ENCODE measurements at regions not wholly inside any gene's neighbourhood (a gene's known extent, or its start where the extent isn't known, plus 50 kb on each side); places are given as distances from the start of the nearest gene placed in this dataset.

- no peak for DNase-seq (ENCODE audit: low spot score)
Observed at GRCh38 chr5:5046680-5047502, 93.2 kb upstream of the ADAMTS16 start.

DNA sequence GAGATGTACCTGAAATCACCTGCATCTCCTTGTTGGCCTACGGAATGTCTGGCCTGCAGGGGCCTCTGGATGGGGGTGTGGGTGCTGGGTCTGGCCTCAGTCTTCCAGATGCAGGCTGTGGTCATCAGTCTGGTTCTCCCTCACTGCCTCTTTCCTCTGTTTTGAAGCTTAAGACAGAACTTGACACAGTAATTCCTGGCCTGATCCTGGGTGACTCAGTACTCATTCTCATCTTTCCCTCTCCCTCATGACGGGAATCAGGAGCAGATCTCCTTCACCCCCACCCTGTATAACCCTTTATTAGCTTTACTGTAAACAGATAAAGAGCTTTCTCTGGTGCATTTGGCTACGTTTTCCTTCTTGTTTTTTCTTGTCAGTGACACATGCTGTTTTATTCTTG is 89.3 kb upstream of the ADAMTS16 start:
- no peak for DNase-seq (ENCODE audit: low spot score)

GRCh38 chr5:5055712-5056111 is 84.4 kb upstream of the ADAMTS16 start:
- DNase-seq (ENCODE audit: low spot score): no peak

DNA sequence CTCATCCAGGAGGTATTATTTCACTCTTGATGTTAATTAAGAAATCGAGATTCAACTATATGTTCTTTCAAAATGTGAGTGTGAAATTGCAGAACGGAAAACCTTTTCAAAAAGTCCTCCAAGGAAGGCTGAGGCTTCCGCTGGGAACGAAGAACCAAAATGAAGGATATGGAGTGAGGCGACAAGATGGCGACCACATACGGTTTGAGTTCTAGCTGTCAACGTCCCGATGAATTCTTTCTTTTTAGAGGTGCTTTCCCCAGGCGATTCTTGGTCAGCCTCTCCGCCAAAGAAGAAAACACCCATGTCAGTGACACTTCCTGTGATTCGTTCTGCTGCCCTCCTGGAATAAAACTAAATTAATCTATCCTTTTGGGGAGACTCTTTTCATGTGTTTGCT is 78.3 kb upstream of the ADAMTS16 start:
- DNase-seq (ENCODE audit: low spot score): no peak

DNA sequence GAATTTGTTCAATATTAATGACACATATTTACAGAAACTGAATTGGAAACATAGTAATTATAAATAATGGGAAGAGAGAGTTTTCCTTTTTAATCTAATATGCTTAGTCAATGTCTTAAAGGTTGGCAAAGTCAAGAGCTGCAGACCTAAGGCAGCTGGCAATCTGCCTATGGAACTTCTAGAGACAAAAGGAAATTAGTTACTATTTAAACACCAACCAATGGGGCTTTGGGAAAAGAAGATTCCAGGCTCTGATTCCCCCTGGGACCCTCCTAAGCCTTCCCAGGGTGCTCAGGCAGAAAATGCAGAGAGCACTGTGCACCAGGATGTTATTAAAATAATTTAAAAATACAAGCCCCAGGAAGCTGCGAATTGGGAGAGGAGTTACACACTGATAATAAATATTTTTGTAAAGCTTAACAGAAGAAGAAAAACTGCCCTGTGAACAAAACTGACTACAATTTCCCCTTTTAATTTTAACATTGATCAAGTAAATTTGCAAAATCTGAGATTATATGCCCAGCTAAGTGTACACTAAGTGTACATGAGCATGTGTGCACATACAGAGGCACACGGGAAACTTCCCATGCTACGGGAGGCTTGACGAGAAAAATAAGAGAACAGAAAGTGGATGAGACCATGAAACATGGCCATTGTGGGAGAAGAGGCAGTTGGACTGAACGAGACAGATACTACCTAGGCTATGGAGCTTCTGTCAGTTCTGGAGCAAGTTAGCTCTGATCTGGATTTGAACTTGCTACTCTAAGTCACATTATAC is 77.4 kb upstream of the ADAMTS16 start:
- DNase-seq (ENCODE audit: low spot score): no peak

- DNase-seq (ENCODE audit: low spot score): no peak
Observed at GRCh38 chr5:5063533-5063953, 76.6 kb upstream of the ADAMTS16 start.

GRCh38 chr5:5065472-5065871 is 74.7 kb upstream of the ADAMTS16 start:
- DNase-seq (ENCODE audit: low spot score): no peak

GRCh38 chr5:5066276-5067186 is 73.6 kb upstream of the ADAMTS16 start:
- DNase-seq (ENCODE audit: low spot score): no peak

DNA sequence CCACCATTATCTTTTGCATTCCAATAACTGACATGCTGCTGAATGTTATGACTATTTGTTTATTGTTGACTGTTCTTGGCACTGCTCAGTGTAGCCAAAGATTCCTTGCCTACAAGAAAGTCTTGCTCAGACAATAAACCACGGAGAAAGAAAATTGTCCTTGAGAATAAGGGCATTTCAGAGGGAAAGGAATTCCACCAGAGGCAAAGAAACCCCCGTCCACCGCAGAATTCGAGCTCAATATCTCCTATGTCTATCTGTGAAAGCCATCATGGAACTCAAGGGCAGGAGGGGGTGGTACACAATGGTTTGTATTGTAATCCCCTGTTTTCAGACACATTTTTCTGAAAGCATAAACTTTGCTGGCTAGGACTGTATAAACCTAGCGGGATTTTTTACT is 70.3 kb upstream of the ADAMTS16 start:
- no peak for DNase-seq (ENCODE audit: low spot score)

- DNase-seq (ENCODE audit: low spot score): no peak
Observed at GRCh38 chr5:5071554-5071953, 68.6 kb upstream of the ADAMTS16 start.

GRCh38 chr5:5077236-5077635 is 62.9 kb upstream of the ADAMTS16 start:
- DNase-seq (ENCODE audit: low spot score): no peak

DNA sequence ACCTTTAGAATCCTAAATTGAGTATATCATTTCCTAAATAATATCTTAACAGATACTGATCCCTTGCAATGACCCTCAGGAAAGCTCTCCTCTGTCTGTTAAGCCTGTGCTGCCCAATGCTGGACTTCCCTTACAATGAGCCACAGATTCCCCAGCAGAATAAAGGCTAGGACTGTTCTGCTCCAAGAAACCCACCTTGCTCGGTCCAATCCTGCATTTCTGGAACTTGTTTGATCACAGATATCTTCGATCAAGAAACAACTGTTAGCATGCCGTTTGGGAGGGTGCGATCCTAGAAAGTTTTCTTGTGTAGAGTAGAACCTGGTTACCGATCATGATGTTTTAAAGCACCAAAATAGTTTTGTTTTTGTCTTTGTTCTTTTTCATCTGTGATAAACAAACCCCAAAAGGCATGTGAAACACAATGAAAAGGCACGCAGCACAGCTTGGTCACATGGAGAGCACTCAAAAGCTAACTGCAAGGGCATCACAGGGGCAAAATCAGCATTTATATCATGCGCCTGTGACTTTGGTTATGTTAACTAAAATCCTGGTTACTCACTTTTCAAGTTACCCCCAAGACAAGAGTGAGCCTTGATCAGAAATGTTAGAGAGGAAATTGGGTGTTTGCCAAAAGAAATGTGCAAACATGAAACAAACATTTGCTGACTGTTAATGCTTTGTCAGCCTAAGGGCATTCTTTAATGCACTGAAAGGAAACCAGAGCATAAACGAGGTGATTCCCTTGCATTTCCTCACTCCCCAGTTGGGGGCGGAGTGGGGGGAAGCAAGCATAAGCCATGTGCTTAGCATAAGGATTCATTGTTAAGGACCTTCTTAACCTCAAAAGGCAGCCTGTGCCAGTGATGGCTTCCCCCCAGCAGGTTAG is 61.9 kb upstream of the ADAMTS16 start:
- no peak for DNase-seq (ENCODE audit: low spot score)

- DNase-seq (ENCODE audit: low spot score): no peak
Observed at GRCh38 chr5:5079876-5080275, 60.3 kb upstream of the ADAMTS16 start.

GRCh38 chr5:5080790-5081189 is 59.3 kb upstream of the ADAMTS16 start:
- no peak for DNase-seq (ENCODE audit: low spot score)

- DNase-seq (ENCODE audit: low spot score): no peak
Observed at GRCh38 chr5:5085381-5085780, 54.7 kb upstream of the ADAMTS16 start.

DNA sequence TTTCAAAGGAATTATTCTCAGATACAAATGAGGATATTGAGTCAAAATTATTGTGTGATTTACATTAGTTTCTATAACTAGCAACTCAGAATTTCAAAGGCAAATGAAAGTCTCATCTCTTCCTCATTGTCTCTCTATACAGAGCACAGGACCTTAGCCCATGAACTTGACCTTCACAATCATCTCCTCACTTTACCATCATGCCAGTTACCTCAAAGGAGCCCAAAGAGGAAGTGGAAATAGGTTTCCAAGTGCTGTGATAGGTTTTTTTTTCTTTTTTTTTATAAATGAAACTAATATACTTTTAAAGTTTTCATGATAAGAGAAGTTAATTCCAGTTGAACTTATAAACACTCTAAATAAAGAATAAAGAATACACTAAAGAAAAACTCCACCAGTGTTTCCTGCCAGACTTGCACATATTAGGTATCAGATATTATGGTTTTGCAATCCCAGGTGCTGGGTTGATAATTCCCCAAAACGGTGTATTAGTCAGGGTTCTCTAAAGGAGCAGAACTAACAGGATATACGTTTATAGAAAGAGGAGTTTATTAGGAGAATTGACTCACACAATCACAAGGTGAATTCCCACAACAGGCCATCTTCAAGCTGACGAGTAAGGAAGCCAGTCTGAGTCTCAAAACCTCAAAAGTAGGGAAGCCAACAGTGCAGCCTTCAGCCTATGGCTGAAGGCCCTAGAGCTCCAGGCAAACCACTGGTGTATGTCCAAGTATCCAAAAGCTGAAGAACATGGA is 50.1 kb upstream of the ADAMTS16 start:
- DNase-seq (ENCODE audit: low spot score): no peak
